ENCODE measurements at regions not wholly inside any gene's neighbourhood (a gene's known extent, or its start where the extent isn't known, plus 50 kb on each side); places are given as distances from the start of the nearest gene placed in this dataset.

DNA sequence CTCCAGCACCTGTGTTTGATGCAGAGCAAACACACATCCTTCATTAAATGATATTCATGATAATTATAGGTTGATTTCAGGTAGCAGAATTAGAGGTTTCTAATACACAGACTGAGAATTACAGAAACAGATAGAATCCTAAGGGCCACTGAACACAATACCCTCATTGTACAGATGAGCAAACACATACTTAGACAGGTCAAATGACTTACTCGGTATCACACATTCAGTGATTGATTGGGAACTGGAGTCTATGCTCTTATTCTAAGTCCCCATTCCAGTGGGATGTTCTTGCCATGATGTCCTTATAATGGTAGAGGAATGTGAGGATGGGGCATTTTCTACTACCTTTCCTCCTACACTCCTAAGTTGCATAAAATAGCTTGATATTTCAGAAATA is 70.8 kb downstream of the DCAF8L1 start:
- TF ChIP-seq, protein P1, sequence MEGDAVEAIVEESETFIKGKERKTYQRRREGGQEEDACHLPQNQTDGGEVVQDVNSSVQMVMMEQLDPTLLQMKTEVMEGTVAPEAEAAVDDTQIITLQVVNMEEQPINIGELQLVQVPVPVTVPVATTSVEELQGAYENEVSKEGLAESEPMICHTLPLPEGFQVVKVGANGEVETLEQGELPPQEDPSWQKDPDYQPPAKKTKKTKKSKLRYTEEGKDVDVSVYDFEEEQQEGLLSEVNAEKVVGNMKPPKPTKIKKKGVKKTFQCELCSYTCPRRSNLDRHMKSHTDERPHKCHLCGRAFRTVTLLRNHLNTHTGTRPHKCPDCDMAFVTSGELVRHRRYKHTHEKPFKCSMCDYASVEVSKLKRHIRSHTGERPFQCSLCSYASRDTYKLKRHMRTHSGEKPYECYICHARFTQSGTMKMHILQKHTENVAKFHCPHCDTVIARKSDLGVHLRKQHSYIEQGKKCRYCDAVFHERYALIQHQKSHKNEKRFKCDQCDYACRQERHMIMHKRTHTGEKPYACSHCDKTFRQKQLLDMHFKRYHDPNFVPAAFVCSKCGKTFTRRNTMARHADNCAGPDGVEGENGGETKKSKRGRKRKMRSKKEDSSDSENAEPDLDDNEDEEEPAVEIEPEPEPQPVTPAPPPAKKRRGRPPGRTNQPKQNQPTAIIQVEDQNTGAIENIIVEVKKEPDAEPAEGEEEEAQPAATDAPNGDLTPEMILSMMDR (IDR thresholded peaks at IDR 0.05) = no peak
- no peak for TF ChIP-seq POLR2A (IDR thresholded peaks at IDR 0.05)

Data from testis (tissue), 2 donors.